H9 (cell line): ENCODE measurements at regions not wholly inside any gene's neighbourhood (a gene's known extent, or its start where the extent isn't known, plus 50 kb on each side); places are given as distances from the start of the nearest gene placed in this dataset.

Source experiments
- DNase-seq: peaks from one replicate; pipeline ENCODE4 v3.0.0-alpha.2; 2017
- H2AFZ ChIP-seq: one replicate; pipeline ENCODE4 v1.6.1; 2013; ENCODE audit warnings: mild to moderate bottlenecking, low read length, control low read depth, moderate library complexity
- H2AK5ac ChIP-seq: 2 replicates; pipeline ENCODE4 v1.6.1; 2013; ENCODE audit warnings: low read length, control low read depth, mixed read lengths; ENCODE audit not compliant: insufficient read length
- H2BK120ac ChIP-seq: one replicate; pipeline ENCODE4 v1.6.1; 2013; ENCODE audit warnings: low read depth, mild to moderate bottlenecking, low read length, control low read depth, inconsistent platforms; ENCODE audit not compliant: poor library complexity, severe bottlenecking
- H2BK12ac ChIP-seq: 2 replicates; pipeline ENCODE4 v1.6.1; 2013; ENCODE audit warnings: low read length, control low read depth, mixed read lengths, low read depth; ENCODE audit not compliant: insufficient read length
- H2BK15ac ChIP-seq: 2 replicates; pipeline ENCODE4 v1.6.1; 2013; ENCODE audit warnings: low read depth, low read length, control low read depth
- H2BK20ac ChIP-seq: one replicate; pipeline ENCODE4 v1.6.1; 2013; ENCODE audit warnings: low read depth, mild to moderate bottlenecking, low read length, control low read depth, inconsistent platforms; ENCODE audit not compliant: poor library complexity, severe bottlenecking
- H2BK5ac ChIP-seq: 2 replicates; pipeline ENCODE4 v1.6.1; 2013; ENCODE audit warnings: low read length, control low read depth, mixed read lengths; ENCODE audit not compliant: insufficient read length
- H3K14ac ChIP-seq: 2 replicates; pipeline ENCODE4 v1.6.1; 2013; ENCODE audit warnings: low read length, control low read depth; ENCODE audit not compliant: insufficient read depth
- H3K18ac ChIP-seq: 2 replicates; pipeline ENCODE4 v1.6.1; 2013; ENCODE audit warnings: low read depth, mild to moderate bottlenecking, mixed read lengths, low read length, control low read depth; ENCODE audit not compliant: insufficient read length
- H3K23ac ChIP-seq: 2 replicates; pipeline ENCODE4 v1.6.1; 2013; ENCODE audit warnings: low read length, control low read depth, mixed read lengths, low read depth; ENCODE audit not compliant: insufficient read length
- H3K23me2 ChIP-seq: 2 replicates; pipeline ENCODE4 v1.6.1; 2013; ENCODE audit warnings: low read depth, mild to moderate bottlenecking, mixed read lengths, low read length, control low read depth; ENCODE audit not compliant: insufficient read length, poor library complexity, severe bottlenecking
- H3K27ac ChIP-seq: 2 replicates; pipeline ENCODE4 v1.5.1; 2013; ENCODE audit warnings: low read length, control low read depth, mixed read lengths, low read depth; ENCODE audit not compliant: insufficient read length
- H3K27me3 ChIP-seq: 2 replicates; pipeline ENCODE4 v1.6.1; 2013; ENCODE audit warnings: low read length, control low read depth, inconsistent platforms; ENCODE audit not compliant: insufficient read depth
- H3K4ac ChIP-seq: 2 replicates; pipeline ENCODE4 v1.6.1; 2013; ENCODE audit warnings: low read depth, mild to moderate bottlenecking, control low read depth, inconsistent platforms, low read length, moderate library complexity
- H3K4me1 ChIP-seq: 2 replicates; pipeline ENCODE4 v1.6.1; 2013; ENCODE audit warnings: low read length, control low read depth, inconsistent platforms; ENCODE audit not compliant: insufficient read depth
- H3K4me2 ChIP-seq: 2 replicates; pipeline ENCODE4 v1.6.1; 2013; ENCODE audit warnings: low read length, control low read depth, mixed read lengths; ENCODE audit not compliant: insufficient read length, insufficient read depth
- H3K56ac ChIP-seq: 2 replicates; pipeline ENCODE4 v1.6.1; 2013; ENCODE audit warnings: low read depth, mild to moderate bottlenecking, mixed read lengths, low read length, control low read depth; ENCODE audit not compliant: insufficient read length
- H3K79me1 ChIP-seq: 2 replicates; pipeline ENCODE4 v1.6.1; 2013; ENCODE audit warnings: low read depth, mild to moderate bottlenecking, moderate library complexity, low read length, control low read depth, inconsistent platforms; ENCODE audit not compliant: insufficient read depth, poor library complexity, severe bottlenecking
- H3K79me2 ChIP-seq: 2 replicates; pipeline ENCODE4 v1.6.1; 2013; ENCODE audit warnings: low read length, control low read depth, inconsistent platforms; ENCODE audit not compliant: insufficient read depth
- H3K9ac ChIP-seq: 2 replicates; pipeline ENCODE4 v1.6.1; 2013; ENCODE audit warnings: low read length, control low read depth, mixed read lengths; ENCODE audit not compliant: insufficient read length; ENCODE audit errors: extremely low read depth
- H3K9me3 ChIP-seq: one replicate; pipeline ENCODE4 v1.6.1; 2013; ENCODE audit warnings: low read depth, low read length, inconsistent platforms; ENCODE audit not compliant: control insufficient read depth
- H3T11ph ChIP-seq: one replicate; pipeline ENCODE4 v1.6.1; 2013; ENCODE audit warnings: mild to moderate bottlenecking, low read length, control low read depth, inconsistent platforms
- H4K20me1 ChIP-seq: one replicate; pipeline ENCODE4 v1.6.1; 2013; ENCODE audit not compliant: control insufficient read depth, insufficient read length, insufficient read depth
- H4K5ac ChIP-seq: 2 replicates; pipeline ENCODE4 v1.6.1; 2013; ENCODE audit warnings: low read depth, mild to moderate bottlenecking, mixed read lengths, low read length, control low read depth; ENCODE audit not compliant: insufficient read length
- H4K8ac ChIP-seq: replicated peaks from 2 replicates; pipeline ENCODE4 v1.6.1; 2013; ENCODE audit warnings: low read length, control low read depth, mixed read lengths, low read depth; ENCODE audit not compliant: insufficient read length
- H4K91ac ChIP-seq: 2 replicates; pipeline ENCODE4 v1.6.1; 2013; ENCODE audit warnings: low read depth, mild to moderate bottlenecking, moderate library complexity, mixed read lengths, low read length, control low read depth; ENCODE audit not compliant: insufficient read length
- H3K27ac Mint-ChIP-seq, 3 experiments: 2 replicates in 2 of 3; 3 replicates in 1 of 3; pipeline ENCODE4 v1.8.0; 2020 to 2021; ENCODE audit warnings: mixed read lengths in 3 of 3, mild to moderate bottlenecking in 1 of 3, moderate library complexity in 1 of 3
- H3K27me3 Mint-ChIP-seq: 2 replicates; pipeline ENCODE4 v1.8.0; 2021; ENCODE audit warnings: low read depth, mild to moderate bottlenecking, moderate library complexity, mixed read lengths
- H3K36me3 Mint-ChIP-seq, 3 experiments: 2 replicates in 2 of 3; 3 replicates in 1 of 3; pipeline ENCODE4 v1.8.0; 2020 to 2021; ENCODE audit warnings: low read depth in 3 of 3, mixed read lengths in 3 of 3; ENCODE audit not compliant: insufficient read depth in 1 of 3
- H3K4me1 Mint-ChIP-seq, 2 experiments: 2 replicates each; pipeline ENCODE4 v1.8.0; 2020; ENCODE audit warnings: mixed read lengths in 2 of 2
- H3K4me3 Mint-ChIP-seq, 2 experiments: 2 replicates in 1 of 2; 3 replicates in 1 of 2; pipeline ENCODE4 v1.8.0; 2020 to 2021; ENCODE audit warnings: mild to moderate bottlenecking in 2 of 2, mixed read lengths in 2 of 2, moderate library complexity in 1 of 2
- H3K9me3 Mint-ChIP-seq, 2 experiments: 2 replicates in 1 of 2; 3 replicates in 1 of 2; pipeline ENCODE4 v1.8.0; 2020; ENCODE audit warnings: mild to moderate bottlenecking in 2 of 2, mixed read lengths in 2 of 2, moderate library complexity in 1 of 2
- WGBS: extraction: QIAGEN DNeasy Blood & Tissue Kit; methylation state at CpG from one replicate; pipeline ENCODE4 v1.1.7; 2013; ENCODE audit warnings: missing lambda C conversion rate, low lambda C conversion rate, mixed read lengths; ENCODE audit not compliant: insufficient read length; ENCODE audit errors: extremely low coverage; 5-methylcytosine and 5-hydroxymethylcytosine counted together
- TF ChIP-seq, protein P1 (sequence below): fragments of 200-600 bp; sonication (generic); conservative IDR thresholded peaks from 3 replicates; pipeline ENCODE4 v1.8.0; 2021; ENCODE audit warnings: antibody characterized with exemption, mild to moderate bottlenecking

DNA sequence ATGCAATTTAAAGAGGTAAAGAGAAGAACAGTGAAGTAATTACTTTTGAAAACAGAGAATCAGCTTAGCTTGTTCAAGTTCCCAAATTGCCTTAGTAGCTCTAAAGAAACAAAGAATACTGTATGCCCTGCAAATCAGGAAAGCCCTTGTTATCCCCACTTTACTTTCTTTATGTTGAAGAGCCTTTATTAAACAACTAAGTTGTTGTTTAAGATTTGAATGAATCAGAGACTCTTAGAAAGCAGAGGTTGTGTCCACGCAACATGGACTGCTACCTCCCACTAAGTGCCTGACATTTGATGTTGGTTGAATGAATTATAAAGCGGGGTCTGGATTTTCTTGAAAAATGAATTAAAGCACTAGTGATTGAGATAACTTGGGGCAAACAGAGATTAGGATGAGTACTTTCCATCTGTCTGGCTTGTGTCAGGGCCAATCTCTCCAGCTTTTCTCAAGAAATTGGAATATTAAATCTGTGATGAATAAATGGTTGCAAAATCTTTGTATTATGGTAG lies 214.7 kb downstream of the POSTN start:
- no peak overlapping the region for H3K4me2 ChIP-seq
- no peak overlapping the region for H2BK15ac ChIP-seq
- H2AFZ ChIP-seq: no peak overlapping the region
- Mint-ChIP-seq H3K9me3 (no peaks in the 10 kb centered on the region), H3K36me3 (no peaks in the 10 kb centered on the region), H3K27me3 (no peaks in the 10 kb centered on the region), H3K4me3 (no peak overlapping the region), H3K27ac (no peak overlapping the region), H3K4me1 (peaks cover 13 to 26% of the 10 kb centered on the region in 2 experiments)
- no peak overlapping the region for H2BK120ac ChIP-seq
- H2BK5ac ChIP-seq: no peak overlapping the region
- no peaks in the 10 kb centered on the region for H3K9me3 ChIP-seq
- H3K79me1 ChIP-seq: no peaks in the 10 kb centered on the region
- H3K79me2 ChIP-seq: no peaks in the 10 kb centered on the region
- no peak overlapping the region for H4K91ac ChIP-seq
- H3K4ac ChIP-seq: no peak overlapping the region
- H2BK12ac ChIP-seq: no peak overlapping the region
- no peak overlapping the region for H3K56ac ChIP-seq
- no peak overlapping the region for H3K14ac ChIP-seq
- no peak overlapping the region for H4K5ac ChIP-seq
- no peaks in the 10 kb centered on the region for H4K20me1 ChIP-seq
- no peak overlapping the region for H4K8ac ChIP-seq
- no peak overlapping the region for H3T11ph ChIP-seq
- TF ChIP-seq, protein P1, sequence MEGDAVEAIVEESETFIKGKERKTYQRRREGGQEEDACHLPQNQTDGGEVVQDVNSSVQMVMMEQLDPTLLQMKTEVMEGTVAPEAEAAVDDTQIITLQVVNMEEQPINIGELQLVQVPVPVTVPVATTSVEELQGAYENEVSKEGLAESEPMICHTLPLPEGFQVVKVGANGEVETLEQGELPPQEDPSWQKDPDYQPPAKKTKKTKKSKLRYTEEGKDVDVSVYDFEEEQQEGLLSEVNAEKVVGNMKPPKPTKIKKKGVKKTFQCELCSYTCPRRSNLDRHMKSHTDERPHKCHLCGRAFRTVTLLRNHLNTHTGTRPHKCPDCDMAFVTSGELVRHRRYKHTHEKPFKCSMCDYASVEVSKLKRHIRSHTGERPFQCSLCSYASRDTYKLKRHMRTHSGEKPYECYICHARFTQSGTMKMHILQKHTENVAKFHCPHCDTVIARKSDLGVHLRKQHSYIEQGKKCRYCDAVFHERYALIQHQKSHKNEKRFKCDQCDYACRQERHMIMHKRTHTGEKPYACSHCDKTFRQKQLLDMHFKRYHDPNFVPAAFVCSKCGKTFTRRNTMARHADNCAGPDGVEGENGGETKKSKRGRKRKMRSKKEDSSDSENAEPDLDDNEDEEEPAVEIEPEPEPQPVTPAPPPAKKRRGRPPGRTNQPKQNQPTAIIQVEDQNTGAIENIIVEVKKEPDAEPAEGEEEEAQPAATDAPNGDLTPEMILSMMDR: no peak
- H3K4me1 ChIP-seq: no peaks in the 10 kb centered on the region; the same call in 1 of the 2 replicates
- no peaks in the 10 kb centered on the region for H3K27me3 ChIP-seq
- H3K23ac ChIP-seq: no peak overlapping the region
- no peak overlapping the region for H2AK5ac ChIP-seq
- WGBS: no CpG with 5 or more reads among the region's 2 CpGs
- H3K23me2 ChIP-seq: no peaks in the 10 kb centered on the region
- no peak overlapping the region for H3K27ac ChIP-seq
- no peak overlapping the region for H3K9ac ChIP-seq
- H3K18ac ChIP-seq: no peak overlapping the region
- no peak overlapping the region for H2BK20ac ChIP-seq
- DNase-seq: no peak
